Brain pericyte (primary cell): ENCODE measurements at regions not wholly inside any gene's neighbourhood (a gene's known extent, or its start where the extent isn't known, plus 50 kb on each side); places are given as distances from the start of the nearest gene placed in this dataset.

Experiments
- DNase-seq: peaks from one replicate; pipeline ENCODE4 v3.0.0-alpha.2; 2012; ENCODE audit warnings: low read depth, low spot score

GRCh38 chr21:18951271-18952038 is 547.9 kb upstream of the TMPRSS15 start:
- DNase-seq: no peak

DNA sequence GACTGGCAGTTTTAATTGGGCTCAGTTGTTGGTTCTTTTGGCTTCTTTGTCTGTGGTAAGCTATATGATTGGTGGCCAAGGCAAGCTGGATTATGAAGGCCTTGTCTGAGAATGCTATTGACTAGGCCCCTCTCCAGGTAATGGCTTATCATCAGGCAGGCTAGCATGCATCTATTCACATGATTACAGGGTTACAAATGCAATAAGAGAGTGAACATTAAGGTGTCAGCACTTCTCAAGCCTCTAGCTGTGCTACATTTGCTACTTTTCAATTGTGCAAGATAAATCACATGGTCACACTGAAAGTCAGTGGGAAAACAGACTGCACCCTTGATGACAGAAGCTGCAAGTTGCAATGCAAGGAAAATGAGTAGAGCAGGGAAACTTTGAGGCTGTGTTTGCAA is 550.9 kb upstream of the TMPRSS15 start:
- no peak for DNase-seq

DNA sequence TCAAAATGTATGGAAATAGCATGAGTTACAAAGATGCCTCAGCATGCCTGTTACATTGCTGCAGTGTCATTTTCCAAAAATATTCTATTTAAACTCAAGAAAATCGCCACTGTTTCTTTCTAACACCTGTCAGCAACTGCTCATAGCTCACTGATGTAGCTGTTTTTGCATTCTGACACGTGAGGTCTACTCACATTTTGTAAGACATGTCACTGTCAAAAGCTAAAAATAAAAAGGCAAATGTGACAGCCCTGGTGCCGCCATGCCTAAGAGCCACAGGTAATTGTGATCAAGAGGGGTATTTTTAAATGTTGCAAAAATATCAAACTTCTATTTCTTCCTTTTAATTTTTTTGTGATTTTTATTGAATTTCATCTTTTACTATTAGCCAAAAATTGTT is 556.2 kb upstream of the TMPRSS15 start:
- DNase-seq: no peak

GRCh38 chr21:18960306-18960705 is 556.7 kb upstream of the TMPRSS15 start:
- DNase-seq: no peak

GRCh38 chr21:18970416-18970815 is 566.8 kb upstream of the TMPRSS15 start:
- no peak for DNase-seq

GRCh38 chr21:18970941-18971340 is 567.4 kb upstream of the TMPRSS15 start:
- DNase-seq: no peak

DNA sequence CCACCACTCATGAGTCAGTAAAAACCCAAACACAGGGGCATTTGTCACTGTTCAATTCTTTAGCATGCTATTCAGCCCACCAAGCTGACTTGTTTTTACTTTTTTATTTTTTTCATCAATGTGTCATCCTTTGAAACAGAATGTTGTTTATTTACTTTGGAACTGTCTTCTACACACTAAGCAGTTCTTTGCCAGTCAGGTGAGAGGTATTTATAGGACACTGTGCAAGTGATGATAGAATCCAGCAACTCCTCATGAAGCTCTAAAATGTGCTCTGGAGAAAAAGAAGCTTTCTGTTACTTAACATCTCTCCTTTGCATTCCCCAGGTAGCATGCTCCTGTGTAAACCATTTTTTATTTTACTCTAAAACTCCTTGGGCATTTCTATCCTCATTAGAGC is 582.0 kb upstream of the TMPRSS15 start:
- no peak for DNase-seq

GRCh38 chr21:18986197-18986596 is 582.6 kb upstream of the TMPRSS15 start:
- no peak for DNase-seq

GRCh38 chr21:18987520-18988026 is 584.0 kb upstream of the TMPRSS15 start:
- DNase-seq: no peak

DNA sequence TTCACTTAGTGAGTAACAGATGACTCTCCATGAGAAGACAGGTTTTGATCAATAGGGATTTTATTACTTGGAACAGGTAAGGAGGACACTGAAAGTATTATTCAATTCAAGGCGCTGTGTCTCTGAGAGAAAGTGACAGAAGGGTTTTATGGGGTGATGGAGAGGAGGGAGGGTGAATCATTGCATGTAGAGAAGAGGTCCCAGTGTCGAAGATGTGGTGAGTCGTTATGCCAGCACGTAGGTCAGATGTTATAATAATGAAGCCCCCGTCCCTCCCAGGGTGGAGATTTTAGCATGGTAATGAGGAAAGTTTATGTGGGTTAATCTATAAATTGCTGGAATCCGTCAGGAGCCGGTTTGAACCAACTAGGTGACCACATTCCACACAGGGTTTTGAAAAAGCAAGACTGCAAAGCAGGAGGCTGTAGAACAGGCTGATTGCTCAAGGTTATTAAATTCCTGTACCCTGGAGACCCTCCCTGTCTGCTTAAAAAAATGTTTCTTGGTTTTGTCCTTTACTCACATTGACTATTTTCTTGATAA is 586.4 kb upstream of the TMPRSS15 start:
- DNase-seq: no peak

- DNase-seq: no peak
Observed at GRCh38 chr21:18991846-18992245, 588.3 kb upstream of the TMPRSS15 start.

GRCh38 chr21:19010251-19010650 is 606.7 kb upstream of the TMPRSS15 start:
- no peak for DNase-seq

GRCh38 chr21:19010996-19011395 is 607.4 kb upstream of the TMPRSS15 start:
- DNase-seq: no peak

DNA sequence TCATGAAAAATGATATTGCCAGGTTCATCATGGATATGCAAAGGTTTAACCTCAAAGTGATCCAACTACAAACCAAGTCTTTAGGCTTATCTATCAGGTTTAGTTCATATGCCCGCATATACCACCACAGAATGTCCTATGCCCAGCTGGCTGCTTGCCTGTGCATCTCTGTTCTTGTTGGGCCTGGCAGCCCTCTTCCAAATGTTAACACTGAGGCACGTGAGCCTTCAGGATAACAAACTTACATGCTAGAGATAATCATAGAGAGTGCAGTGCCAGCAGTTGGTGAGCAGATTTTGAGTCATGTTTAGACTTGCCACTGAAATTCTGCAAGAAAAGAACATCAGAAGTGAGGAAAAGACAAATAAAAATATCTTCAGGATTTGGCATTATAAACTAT is 607.9 kb upstream of the TMPRSS15 start:
- no peak for DNase-seq

- no peak for DNase-seq
Observed at GRCh38 chr21:19013916-19014315, 610.3 kb upstream of the TMPRSS15 start.

GRCh38 chr21:19018529-19018928 is 614.9 kb upstream of the TMPRSS15 start:
- DNase-seq: no peak

GRCh38 chr21:19022978-19023377 is 619.4 kb upstream of the TMPRSS15 start:
- no peak for DNase-seq

GRCh38 chr21:19026911-19027310 is 623.3 kb upstream of the TMPRSS15 start:
- no peak for DNase-seq

GRCh38 chr21:19029816-19030215 is 626.2 kb upstream of the TMPRSS15 start:
- DNase-seq: no peak

- no peak for DNase-seq
Observed at GRCh38 chr21:19031953-19032352, 628.4 kb upstream of the TMPRSS15 start.

DNA sequence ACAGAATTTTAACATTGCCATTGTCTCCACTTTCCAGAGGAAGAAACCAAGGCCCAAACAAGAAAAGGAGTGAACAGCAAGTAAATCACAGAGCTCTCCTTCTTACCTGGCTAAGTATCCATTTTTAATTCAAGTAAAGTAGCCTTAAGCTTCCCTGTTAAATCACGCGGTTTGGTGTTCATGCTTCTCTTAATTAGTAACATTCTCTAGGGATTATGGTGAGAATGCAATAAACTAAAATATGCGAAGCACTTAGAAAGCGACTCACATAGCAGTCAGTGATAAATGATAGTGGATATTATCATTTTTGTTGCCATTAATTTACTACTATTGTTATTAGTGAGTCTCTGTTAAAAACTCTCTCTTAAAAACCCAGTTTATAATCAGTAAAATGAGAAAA is 630.5 kb upstream of the TMPRSS15 start:
- no peak for DNase-seq

DNA sequence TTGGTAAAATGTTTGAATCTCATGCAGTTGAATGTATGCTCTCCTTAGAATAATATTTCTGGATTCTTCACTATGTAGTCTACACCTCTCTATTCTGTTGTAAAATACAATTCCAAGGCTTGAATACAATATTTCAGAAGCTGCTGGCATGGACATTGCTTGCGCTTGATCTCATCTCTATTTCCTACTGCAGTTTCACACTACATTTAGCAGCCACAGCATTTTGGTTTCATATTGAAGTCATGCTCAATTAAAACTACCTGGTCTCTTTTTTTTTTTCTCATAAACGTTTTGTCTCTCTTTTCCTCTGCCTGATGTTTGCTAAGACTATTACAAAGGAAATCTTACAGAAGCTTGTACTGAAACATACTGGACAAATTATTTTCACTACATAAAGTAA is 631.0 kb upstream of the TMPRSS15 start:
- DNase-seq: no peak

- no peak for DNase-seq
Observed at GRCh38 chr21:19045876-19046275, 642.3 kb upstream of the TMPRSS15 start.
